ENCODE measurements at regions not wholly inside any gene's neighbourhood (a gene's known extent, or its start where the extent isn't known, plus 50 kb on each side); places are given as distances from the start of the nearest gene placed in this dataset.

GRCh38 chr5:82911910-82912309 is 165.3 kb downstream of the TMEM167A start:
- 19% methylated on average over 2 of the region's 2 CpGs for WGBS (ENCODE audit: insufficient coverage, insufficient replicate concordance, low lambda C conversion rate, missing lambda C conversion rate)
- H3K36me3 ChIP-seq (ENCODE audit: control insufficient read depth in 2 of 2, insufficient read depth in 2 of 2, low read length in 1 of 2) = no peaks in the 10 kb centered on the region
- DNase-seq (ENCODE audit: low read depth, low spot score) (no peak), FAIRE-seq (no peak), ATAC-seq (no peak)
- no peak for TF ChIP-seq RUNX3 (IDR thresholded peaks at IDR 0.05; ENCODE audit: low read length)
- no peak for TF ChIP-seq EZH2 (IDR thresholded peaks at IDR 0.05; ENCODE audit: borderline replicate concordance, control insufficient read depth, low read depth, low read length)
- no peak for TF ChIP-seq RFX5 (IDR thresholded peaks at IDR 0.05; ENCODE audit: low read depth, low read length)
- TF ChIP-seq, protein P1, sequence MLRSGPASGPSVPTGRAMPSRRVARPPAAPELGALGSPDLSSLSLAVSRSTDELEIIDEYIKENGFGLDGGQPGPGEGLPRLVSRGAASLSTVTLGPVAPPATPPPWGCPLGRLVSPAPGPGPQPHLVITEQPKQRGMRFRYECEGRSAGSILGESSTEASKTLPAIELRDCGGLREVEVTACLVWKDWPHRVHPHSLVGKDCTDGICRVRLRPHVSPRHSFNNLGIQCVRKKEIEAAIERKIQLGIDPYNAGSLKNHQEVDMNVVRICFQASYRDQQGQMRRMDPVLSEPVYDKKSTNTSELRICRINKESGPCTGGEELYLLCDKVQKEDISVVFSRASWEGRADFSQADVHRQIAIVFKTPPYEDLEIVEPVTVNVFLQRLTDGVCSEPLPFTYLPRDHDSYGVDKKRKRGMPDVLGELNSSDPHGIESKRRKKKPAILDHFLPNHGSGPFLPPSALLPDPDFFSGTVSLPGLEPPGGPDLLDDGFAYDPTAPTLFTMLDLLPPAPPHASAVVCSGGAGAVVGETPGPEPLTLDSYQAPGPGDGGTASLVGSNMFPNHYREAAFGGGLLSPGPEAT (IDR thresholded peaks at IDR 0.05; ENCODE audit: low read depth) = no peak
- no peak for TF ChIP-seq KDM1A (IDR thresholded peaks at IDR 0.05; ENCODE audit: borderline replicate concordance)
- no peaks in the 10 kb centered on the region for H3K27me3 ChIP-seq (replicated peaks in 1 of 2; ENCODE audit: control insufficient read depth in 2 of 2, insufficient read depth in 2 of 2, low read length in 1 of 2)
- CTCF ChIA-PET = no interaction called here
- H3K9ac ChIP-seq (ENCODE audit: control insufficient read depth, insufficient read depth, low read length) = no peak overlapping the region
- H3K4me2 ChIP-seq (ENCODE audit: control insufficient read depth, insufficient read depth) = no peak overlapping the region
- POLR2A ChIA-PET = no interaction called here
- H2AFZ ChIP-seq (ENCODE audit: control insufficient read depth, low read depth, low read length) = no peak overlapping the region
- H3K4me1 ChIP-seq (ENCODE audit: control insufficient read depth, insufficient read depth, low read length) = no peaks in the 10 kb centered on the region
- no peak overlapping the region for H3K27ac ChIP-seq (ENCODE audit: control insufficient read depth, insufficient read depth)
- in situ Hi-C loops (cut with MboI) (no loop called here), intact Hi-C loops (cut with micrococcal nuclease; ENCODE audit: unreplicated experiment) (no loop called here)
- H4K20me1 ChIP-seq (ENCODE audit: control insufficient read depth, insufficient read depth) = no peaks in the 10 kb centered on the region
- SMC1A ChIA-PET (ENCODE audit: uncharacterized antibody, unreplicated experiment) = interaction anchor here (1.0 to 2.1 kb wide), 2 partner anchors 10 to 50 kb away, joined by 3 to 7 read pairs; no protein-coding TSS in a partner anchor
- H3K4me3 ChIP-seq = no peak overlapping the region
- RAD21 ChIA-PET (ENCODE audit: unreplicated experiment) = no interaction called here
- no peaks in the 10 kb centered on the region for H3K79me2 ChIP-seq (ENCODE audit: control insufficient read depth, insufficient read depth, low read length)
- no TSS peak for BruUV-seq (replicated peaks)
- H3K9me3 ChIP-seq (replicated peaks; ENCODE audit: control insufficient read depth, insufficient read depth, low read length) = no peaks in the 10 kb centered on the region; the same call in 2 of the 3 replicates

DNA sequence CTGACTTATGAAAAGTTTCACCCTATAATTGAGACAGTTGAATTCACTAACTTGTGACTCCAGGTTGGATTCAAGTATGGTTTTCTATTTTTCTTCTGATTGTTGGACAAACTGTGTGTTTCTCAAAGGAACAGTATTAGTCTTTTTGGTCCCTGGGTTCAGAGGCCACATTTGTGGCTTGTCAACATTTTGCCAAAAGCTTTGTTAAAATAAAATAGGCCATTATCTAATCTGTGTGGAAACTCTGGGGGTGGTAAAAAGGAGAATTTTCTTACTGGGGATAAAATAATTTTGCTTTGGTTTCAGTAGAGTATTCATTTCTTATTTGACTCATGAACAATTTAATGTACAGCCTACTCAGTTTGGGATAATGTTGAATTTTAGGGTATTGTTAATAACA is 166.3 kb downstream of the TMEM167A start:
- ATAC-seq (no peak), FAIRE-seq (no peak), DNase-seq (ENCODE audit: low read depth, low spot score) (no peak)
- in situ Hi-C loops (cut with MboI) = no loop called here
- TF ChIP-seq ESRRA (IDR thresholded peaks at IDR 0.05; ENCODE audit: low read length) = no peak
- TF ChIP-seq ZNF384 (IDR thresholded peaks at IDR 0.05; ENCODE audit: borderline replicate concordance, low read depth, low read length) = no peak
- ChIA-PET RAD21 (ENCODE audit: unreplicated experiment) (no interaction called here), CTCF (no interaction called here), POLR2A (no interaction called here), SMC1A (ENCODE audit: uncharacterized antibody, unreplicated experiment) (no interaction called here)
- no peak overlapping the region for H2AFZ ChIP-seq (ENCODE audit: control insufficient read depth, low read depth, low read length)
- intact Hi-C loops (cut with micrococcal nuclease; ENCODE audit: unreplicated experiment) = no loop called here
- no peak overlapping the region for H3K4me3 ChIP-seq
- no peak overlapping the region for H3K4me2 ChIP-seq (ENCODE audit: control insufficient read depth, insufficient read depth)
- no peaks in the 10 kb centered on the region for H3K36me3 ChIP-seq (ENCODE audit: control insufficient read depth in 2 of 2, insufficient read depth in 2 of 2, low read length in 1 of 2)
- BruUV-seq (replicated peaks) = no TSS peak
- no peaks in the 10 kb centered on the region for H3K27me3 ChIP-seq (replicated peaks in 1 of 2; ENCODE audit: control insufficient read depth in 2 of 2, insufficient read depth in 2 of 2, low read length in 1 of 2)
- H3K79me2 ChIP-seq (ENCODE audit: control insufficient read depth, insufficient read depth, low read length) = no peaks in the 10 kb centered on the region
- no peak overlapping the region for H3K27ac ChIP-seq (ENCODE audit: control insufficient read depth, insufficient read depth)
- H4K20me1 ChIP-seq (ENCODE audit: control insufficient read depth, insufficient read depth) = no peaks in the 10 kb centered on the region
- H3K9me3 ChIP-seq (replicated peaks; ENCODE audit: control insufficient read depth, insufficient read depth, low read length) = no peaks in the 10 kb centered on the region
- H3K4me1 ChIP-seq (ENCODE audit: control insufficient read depth, insufficient read depth, low read length) = no peaks in the 10 kb centered on the region
- no peak overlapping the region for H3K9ac ChIP-seq (ENCODE audit: control insufficient read depth, insufficient read depth, low read length)

All from GM12878 (cell line).